Stomach (tissue), 4 donors: ENCODE measurements at regions not wholly inside any gene's neighbourhood (a gene's known extent, or its start where the extent isn't known, plus 50 kb on each side); places are given as distances from the start of the nearest gene placed in this dataset.

Experiments
- CTCF ChIP-seq, 7 experiments: fragments of 450-650 bp in 4 of 7; fragments of 200-600 bp in 3 of 7; sonication (generic) in 3 of 7; IDR thresholded peaks; one replicate each; pipeline ENCODE4 v1.5.1; 2016 to 2019; ENCODE audit warnings: antibody characterized with exemption in 7 of 7, control low read depth in 2 of 7, mild to moderate bottlenecking in 1 of 7
- EP300 ChIP-seq: sonication (generic); formaldehyde crosslinking; IDR thresholded peaks from one replicate; pipeline ENCODE4 v1.6.1; 2017; ENCODE audit warnings: antibody characterized with exemption
- POLR2A ChIP-seq, 4 donors: fragments of 450-650 bp; IDR thresholded peaks; one replicate each; pipeline ENCODE4 v1.6.1; 2016; ENCODE audit warnings: antibody characterized with exemption in 4 of 4, control low read depth in 2 of 4, mild to moderate bottlenecking in 1 of 4, moderate library complexity in 1 of 4
- POLR2AphosphoS5 ChIP-seq, 3 donors: sonication (generic); formaldehyde crosslinking; IDR thresholded peaks; one replicate each; pipeline ENCODE4 v1.6.1; 2016; ENCODE audit warnings: antibody characterized with exemption in 3 of 3

- TF ChIP-seq CTCF (IDR thresholded peaks at IDR 0.05) (no peak), EP300 (no peak), POLR2A (IDR thresholded peaks at IDR 0.05) (no peak), POLR2AphosphoS5 (IDR thresholded peaks at IDR 0.05) (no peak)
Observed at GRCh38 chr14:92236243-92236900, 86.6 kb upstream of the SLC24A4 start.
